ENCODE measurements at regions not wholly inside any gene's neighbourhood (a gene's known extent, or its start where the extent isn't known, plus 50 kb on each side); places are given as distances from the start of the nearest gene placed in this dataset.

- Histone ChIP-seq H3K27ac (ENCODE audit: low read depth in 1 of 2, low read length in 1 of 2) (no peak overlapping the region), H3K9me3 (ENCODE audit: control insufficient read depth in 4 of 4, insufficient read depth in 3 of 4, low read length in 3 of 4) (peaks cover 0 to 2% (median 0%) of the 10 kb centered on the region in 4 donors), H3K4me1 (ENCODE audit: control insufficient read depth in 5 of 5, insufficient read depth in 5 of 5, low read length in 5 of 5) (no peaks in the 10 kb centered on the region), H3K4me3 (no peak overlapping the region), H3K9ac (ENCODE audit: insufficient read depth in 1 of 2, low read length in 2 of 2) (no peak overlapping the region), H3K36me3 (ENCODE audit: control insufficient read depth in 4 of 4, insufficient read depth in 4 of 4, low read length in 4 of 4) (no peaks in the 10 kb centered on the region), H3K27me3 (ENCODE audit: control insufficient read depth in 3 of 3, insufficient read depth in 3 of 3, low read length in 2 of 3) (no peaks in the 10 kb centered on the region)
- ATAC-seq (ENCODE audit: insufficient read depth, low FRiP score) (no peak), DNase-seq (no peak)
- TF ChIP-seq CTCF (IDR thresholded peaks at IDR 0.05; ENCODE audit: control extremely low read depth, extremely low read depth): no peak
Observed at GRCh38 chr11:80980227-80980626, 1539.4 kb upstream of the TENM4 start.

GRCh38 chr11:80973786-80974185 is 1533.0 kb upstream of the TENM4 start:
- H3K9ac ChIP-seq (ENCODE audit: insufficient read depth in 1 of 2, low read length in 2 of 2): no peak overlapping the region
- no peaks in the 10 kb centered on the region for H3K36me3 ChIP-seq (ENCODE audit: control insufficient read depth in 4 of 4, insufficient read depth in 4 of 4, low read length in 4 of 4)
- H3K27ac ChIP-seq (ENCODE audit: low read depth in 1 of 2, low read length in 1 of 2): no peak overlapping the region
- no peaks in the 10 kb centered on the region for H3K4me1 ChIP-seq (ENCODE audit: control insufficient read depth in 5 of 5, insufficient read depth in 5 of 5, low read length in 5 of 5)
- 67 to 89% methylated on average over 2 of the region's 2 CpGs for WGBS, 2 donors
- TF ChIP-seq CTCF (IDR thresholded peaks at IDR 0.05; ENCODE audit: control extremely low read depth, extremely low read depth): no peak
- ATAC-seq (ENCODE audit: insufficient read depth, low FRiP score) (no peak), DNase-seq (no peak)
- no peak overlapping the region for H3K4me3 ChIP-seq
- no peaks in the 10 kb centered on the region for H3K9me3 ChIP-seq (ENCODE audit: control insufficient read depth in 4 of 4, insufficient read depth in 3 of 4, low read length in 3 of 4)
- no peaks in the 10 kb centered on the region for H3K27me3 ChIP-seq (ENCODE audit: control insufficient read depth in 3 of 3, insufficient read depth in 3 of 3, low read length in 2 of 3)

- ATAC-seq (ENCODE audit: insufficient read depth, low FRiP score) (no peak), DNase-seq (no peak)
- Histone ChIP-seq H3K9ac (ENCODE audit: insufficient read depth in 1 of 2, low read length in 2 of 2) (no peak overlapping the region), H3K27ac (ENCODE audit: low read depth in 1 of 2, low read length in 1 of 2) (no peak overlapping the region), H3K4me1 (ENCODE audit: control insufficient read depth in 5 of 5, insufficient read depth in 5 of 5, low read length in 5 of 5) (no peaks in the 10 kb centered on the region), H3K27me3 (ENCODE audit: control insufficient read depth in 3 of 3, insufficient read depth in 3 of 3, low read length in 2 of 3) (no peaks in the 10 kb centered on the region), H3K4me3 (no peak overlapping the region), H3K9me3 (ENCODE audit: control insufficient read depth in 4 of 4, insufficient read depth in 3 of 4, low read length in 3 of 4) (no peaks in the 10 kb centered on the region), H3K36me3 (ENCODE audit: control insufficient read depth in 4 of 4, insufficient read depth in 4 of 4, low read length in 4 of 4) (no peaks in the 10 kb centered on the region)
- TF ChIP-seq CTCF (IDR thresholded peaks at IDR 0.05; ENCODE audit: control extremely low read depth, extremely low read depth): no peak
Observed at GRCh38 chr11:80970037-80970436, 1529.2 kb upstream of the TENM4 start.

GRCh38 chr11:80967649-80968048 is 1526.8 kb upstream of the TENM4 start:
- Histone ChIP-seq H3K4me3 (no peak overlapping the region), H3K27me3 (ENCODE audit: control insufficient read depth in 3 of 3, insufficient read depth in 3 of 3, low read length in 2 of 3) (no peaks in the 10 kb centered on the region), H3K4me1 (ENCODE audit: control insufficient read depth in 5 of 5, insufficient read depth in 5 of 5, low read length in 5 of 5) (no peaks in the 10 kb centered on the region), H3K9ac (ENCODE audit: insufficient read depth in 1 of 2, low read length in 2 of 2) (no peak overlapping the region), H3K36me3 (ENCODE audit: control insufficient read depth in 4 of 4, insufficient read depth in 4 of 4, low read length in 4 of 4) (no peaks in the 10 kb centered on the region), H3K9me3 (ENCODE audit: control insufficient read depth in 4 of 4, insufficient read depth in 3 of 4, low read length in 3 of 4) (no peaks in the 10 kb centered on the region), H3K27ac (ENCODE audit: low read depth in 1 of 2, low read length in 1 of 2) (no peak overlapping the region)
- 72 to 79% methylated on average over 5 of the region's 5 CpGs for WGBS, 2 donors
- DNase-seq: no peak
- ATAC-seq (ENCODE audit: insufficient read depth, low FRiP score): no peak
- no peak for TF ChIP-seq CTCF (IDR thresholded peaks at IDR 0.05; ENCODE audit: control extremely low read depth, extremely low read depth)

Data from lung (tissue), 11 donors.